NCI-H1930 (cell line): ENCODE measurements at regions not wholly inside any gene's neighbourhood (a gene's known extent, or its start where the extent isn't known, plus 50 kb on each side); places are given as distances from the start of the nearest gene placed in this dataset.

Experiments
- DNase-seq, 2 experiments: peaks; one replicate each; lab custom pipeline; 2025; lab: John Stamatoyannopoulos, UW

- DNase-seq: no peak
Measured at GRCh38 chr15:97627634-97628033, 332.9 kb upstream of the ARRDC4 start.

- no peak for DNase-seq
Measured at GRCh38 chr15:97645758-97646157, 314.7 kb upstream of the ARRDC4 start.

GRCh38 chr15:97648728-97649127, 311.8 kb upstream of the ARRDC4 start:
- DNase-seq: no peak

GRCh38 chr15:97652041-97652440, 308.5 kb upstream of the ARRDC4 start:
- peak; percentile 6 to 35 for DNase-seq

GRCh38 chr15:97652700-97653167, 307.8 kb upstream of the ARRDC4 start:
- DNase-seq: peak; percentile 19 to 28

- DNase-seq: no peak
Measured at GRCh38 chr15:97653896-97654295, 306.6 kb upstream of the ARRDC4 start.

- DNase-seq: peak in 1 of 2 experiments; percentile 20
Measured at GRCh38 chr15:97654481-97655076, 305.9 kb upstream of the ARRDC4 start.

GRCh38 chr15:97661796-97662195, 298.7 kb upstream of the ARRDC4 start:
- no peak for DNase-seq

- DNase-seq: no peak
Measured at GRCh38 chr15:97672586-97672985, 287.9 kb upstream of the ARRDC4 start.

- DNase-seq: no peak
Measured at GRCh38 chr15:97678656-97679055, 281.8 kb upstream of the ARRDC4 start.

- DNase-seq: no peak
Measured at GRCh38 chr15:97679106-97679688, 281.3 kb upstream of the ARRDC4 start.

- no peak for DNase-seq
Measured at GRCh38 chr15:97680606-97681220, 279.8 kb upstream of the ARRDC4 start.

- no peak for DNase-seq
Measured at GRCh38 chr15:97683831-97684230, 276.7 kb upstream of the ARRDC4 start.

- no peak for DNase-seq
Measured at GRCh38 chr15:97684249-97684648, 276.3 kb upstream of the ARRDC4 start.

GRCh38 chr15:97686324-97686723, 274.2 kb upstream of the ARRDC4 start:
- DNase-seq: no peak

GRCh38 chr15:97687654-97688053, 272.8 kb upstream of the ARRDC4 start:
- DNase-seq: no peak

- no peak for DNase-seq
Measured at GRCh38 chr15:97688177-97688576, 272.3 kb upstream of the ARRDC4 start.

GRCh38 chr15:97688886-97689285, 271.6 kb upstream of the ARRDC4 start:
- no peak for DNase-seq

GRCh38 chr15:97691078-97691477, 269.4 kb upstream of the ARRDC4 start:
- no peak for DNase-seq

GRCh38 chr15:97691799-97692198, 268.7 kb upstream of the ARRDC4 start:
- DNase-seq: no peak

- no peak for DNase-seq
Measured at GRCh38 chr15:97692301-97693015, 268.0 kb upstream of the ARRDC4 start.

GRCh38 chr15:97694456-97694855, 266.0 kb upstream of the ARRDC4 start:
- no peak for DNase-seq

GRCh38 chr15:97703400-97703799, 257.1 kb upstream of the ARRDC4 start:
- no peak for DNase-seq
